COR-L47 (cell line): ENCODE measurements at regions not wholly inside any gene's neighbourhood (a gene's known extent, or its start where the extent isn't known, plus 50 kb on each side); places are given as distances from the start of the nearest gene placed in this dataset.

ENCODE experiments used
- DNase-seq: peaks from one replicate; lab custom pipeline; 2025; lab: John Stamatoyannopoulos, UW

- no peak for DNase-seq
Measured at GRCh38 chr18:45119876-45120275, 439.2 kb downstream of the SETBP1 start.

GRCh38 chr18:45121146-45121545, 440.5 kb downstream of the SETBP1 start:
- no peak for DNase-seq

GRCh38 chr18:45122506-45122905, 441.8 kb downstream of the SETBP1 start:
- DNase-seq: no peak

- no peak for DNase-seq
Measured at GRCh38 chr18:45127405-45127804, 446.7 kb downstream of the SETBP1 start.

GRCh38 chr18:45133276-45133675, 452.6 kb downstream of the SETBP1 start:
- no peak for DNase-seq

- DNase-seq: no peak
Measured at GRCh38 chr18:45136381-45137086, 455.8 kb downstream of the SETBP1 start.

GRCh38 chr18:45137087-45137419, 456.4 kb downstream of the SETBP1 start:
- DNase-seq: no peak

GRCh38 chr18:45139478-45139877, 458.8 kb downstream of the SETBP1 start:
- DNase-seq: no peak

- no peak for DNase-seq
Measured at GRCh38 chr18:45142868-45143267, 462.2 kb downstream of the SETBP1 start.

GRCh38 chr18:45149712-45150111, 465.6 kb upstream of the SLC14A2 start:
- DNase-seq: no peak

- DNase-seq: no peak
Measured at GRCh38 chr18:45151645-45152044, 463.6 kb upstream of the SLC14A2 start.

GRCh38 chr18:45155526-45155925, 459.8 kb upstream of the SLC14A2 start:
- no peak for DNase-seq

- no peak for DNase-seq
Measured at GRCh38 chr18:45156946-45157345, 458.3 kb upstream of the SLC14A2 start.

GRCh38 chr18:45157576-45157975, 457.7 kb upstream of the SLC14A2 start:
- no peak for DNase-seq

- DNase-seq: no peak
Measured at GRCh38 chr18:45161850-45162249, 453.4 kb upstream of the SLC14A2 start.

GRCh38 chr18:45163871-45164270, 451.4 kb upstream of the SLC14A2 start:
- no peak for DNase-seq

GRCh38 chr18:45164551-45164950, 450.7 kb upstream of the SLC14A2 start:
- DNase-seq: no peak

- no peak for DNase-seq
Measured at GRCh38 chr18:45165176-45165713, 450.0 kb upstream of the SLC14A2 start.

- DNase-seq: no peak
Measured at GRCh38 chr18:45165871-45166270, 449.4 kb upstream of the SLC14A2 start.

- no peak for DNase-seq
Measured at GRCh38 chr18:45166341-45166835, 448.9 kb upstream of the SLC14A2 start.

GRCh38 chr18:45166836-45167551, 448.3 kb upstream of the SLC14A2 start:
- no peak for DNase-seq

- no peak for DNase-seq
Measured at GRCh38 chr18:45167631-45168280, 447.5 kb upstream of the SLC14A2 start.
